HPDE6-E6E7 (cell line): ENCODE measurements at regions not wholly inside any gene's neighbourhood (a gene's known extent, or its start where the extent isn't known, plus 50 kb on each side); places are given as distances from the start of the nearest gene placed in this dataset.
"Not testable (repeated sequence)": the region's sequence is repeated elsewhere in the genome, so short reads cannot be mapped to it uniquely, and the experiment has no call there.

Experiments
- DNase-seq: peaks from one replicate; pipeline ENCODE4 v3.0.0; 2011; ENCODE audit warnings: missing footprints; ENCODE audit errors: extremely low spot score

DNA sequence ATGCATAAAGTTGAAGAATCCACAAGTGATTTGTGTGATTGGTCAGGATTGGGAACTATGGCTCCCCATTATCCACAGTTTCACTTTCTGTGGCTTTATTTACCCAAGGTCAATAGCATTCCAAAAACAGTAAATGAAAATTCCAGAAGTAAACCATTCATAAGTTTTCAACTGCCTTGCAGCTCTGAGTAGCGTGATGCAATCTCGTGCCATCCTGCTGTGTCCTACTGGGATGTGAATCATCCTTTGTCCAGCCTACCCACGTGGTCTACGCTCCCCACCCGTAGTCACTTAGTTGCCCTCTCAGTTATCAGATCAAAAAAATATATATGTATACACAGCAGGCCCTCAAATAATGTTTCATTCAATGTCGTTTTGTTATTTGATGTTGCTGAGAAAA is 89.0 kb upstream of the DLGAP1 start:
- no peak for DNase-seq

DNA sequence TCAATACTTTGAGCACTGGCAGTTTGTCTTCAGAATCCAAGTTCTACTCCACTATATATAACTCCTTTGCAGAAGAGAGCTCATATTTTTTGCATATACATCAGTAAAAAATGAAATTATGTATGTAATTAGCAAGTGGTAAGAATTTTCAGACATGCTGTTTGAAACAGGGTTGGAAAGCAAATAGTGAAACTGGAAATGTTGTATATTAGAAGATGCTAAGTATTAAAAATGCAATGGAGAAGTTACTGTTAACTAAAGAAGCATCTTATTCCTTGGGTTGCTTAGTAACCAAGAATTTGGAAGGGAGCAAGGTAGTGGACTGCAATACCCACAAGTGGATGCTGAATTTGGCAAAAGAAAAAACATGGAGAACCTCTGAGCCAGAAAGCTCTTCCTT is 88.6 kb upstream of the DLGAP1 start:
- DNase-seq, result no peak

DNA sequence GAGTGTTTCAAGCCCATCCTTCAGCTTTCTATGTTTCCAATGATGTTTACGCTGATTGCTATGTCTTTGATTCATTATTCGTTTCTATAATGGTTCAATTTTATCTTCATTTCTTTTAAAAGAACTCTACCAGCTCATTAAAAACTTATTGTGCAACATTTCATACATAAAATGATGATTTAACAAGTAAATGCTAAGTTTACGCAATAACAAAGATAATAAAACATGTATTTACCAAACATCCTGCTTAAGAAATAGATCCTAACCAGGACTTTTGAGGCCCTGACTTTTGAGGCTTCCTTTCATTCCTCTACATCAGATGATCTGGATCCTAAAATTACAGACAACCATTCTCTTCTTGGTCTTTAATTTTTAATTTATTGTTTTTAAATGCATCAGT is 86.5 kb upstream of the DLGAP1 start:
- no peak for DNase-seq

DNA sequence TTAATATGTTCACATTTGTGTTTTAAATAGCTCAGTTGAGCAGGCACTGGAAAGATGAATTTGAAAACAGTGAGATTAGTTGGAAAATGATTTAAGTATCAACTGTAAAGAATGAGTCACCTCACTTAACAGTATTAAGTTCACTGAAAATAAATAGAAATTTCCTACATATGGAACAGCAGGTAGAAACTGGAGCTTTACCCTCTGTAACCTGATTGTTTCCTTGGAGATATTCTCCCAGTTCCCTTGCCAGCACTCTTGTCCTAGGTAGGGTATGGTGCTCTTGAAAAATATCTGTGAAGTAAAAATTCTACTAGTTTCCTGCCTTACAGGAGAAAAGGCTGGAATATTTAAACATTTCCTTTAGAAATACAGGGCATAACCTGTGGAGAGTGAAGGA is 81.3 kb upstream of the DLGAP1 start:
- DNase-seq, result no peak

DNA sequence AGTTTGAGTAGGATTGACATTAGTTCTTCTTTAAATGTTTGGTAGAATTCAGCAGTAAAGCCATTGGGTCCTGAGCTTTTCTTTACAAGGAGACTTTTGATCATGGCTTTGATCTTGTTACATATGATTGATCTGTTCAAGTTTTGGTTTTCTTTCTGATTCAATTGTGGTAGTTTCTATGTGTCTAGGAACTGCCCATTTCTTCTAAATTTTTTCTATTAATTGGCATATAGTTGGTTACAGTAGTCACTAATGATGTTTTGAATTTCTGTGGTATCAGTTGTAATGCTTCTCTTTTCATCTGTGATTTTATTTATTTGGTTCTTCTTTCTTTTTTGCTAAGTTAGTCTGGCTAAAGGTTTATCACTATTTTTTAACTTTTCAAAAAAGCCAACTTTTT is 73.3 kb upstream of the DLGAP1 start:
- no peak for DNase-seq

DNA sequence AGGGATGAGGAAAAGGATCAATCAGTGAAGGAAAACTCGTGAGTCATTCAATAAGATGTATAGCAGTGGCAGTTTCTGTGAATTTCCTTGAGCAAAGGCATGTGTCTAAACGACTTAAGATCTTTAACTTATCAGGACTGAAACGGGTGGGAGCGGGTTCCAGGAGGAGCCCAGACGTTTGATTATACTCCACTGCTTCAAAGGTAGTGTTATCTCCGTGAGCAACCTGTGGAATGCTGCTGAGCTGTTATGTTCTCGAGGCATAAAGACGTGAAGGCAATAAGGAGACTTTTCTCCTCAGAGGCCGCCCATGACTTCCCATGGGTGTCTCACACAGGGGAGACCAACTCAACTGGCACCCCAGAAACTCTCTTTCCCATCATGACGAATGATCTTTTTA is 72.7 kb upstream of the DLGAP1 start:
- DNase-seq, result not testable (repeated sequence)

DNA sequence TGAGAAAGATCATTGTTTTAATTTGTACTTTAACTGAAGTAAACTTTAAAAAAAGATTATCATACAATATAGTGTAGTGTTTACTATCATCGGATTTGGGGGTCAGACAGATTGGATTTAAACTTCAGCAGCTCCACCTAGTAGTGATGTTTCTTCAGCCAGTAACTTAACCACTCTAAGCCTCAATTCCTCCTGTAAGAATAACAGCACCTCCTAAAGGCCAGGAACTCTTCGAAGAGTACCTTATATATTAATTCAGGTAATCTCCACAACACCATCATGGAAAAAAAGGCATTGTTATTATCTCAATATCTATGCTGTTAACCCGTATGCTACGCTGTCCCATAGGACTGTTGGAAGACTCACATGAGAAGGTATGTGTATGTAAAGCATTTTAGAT is 69.0 kb upstream of the DLGAP1 start:
- DNase-seq, result no peak

DNA sequence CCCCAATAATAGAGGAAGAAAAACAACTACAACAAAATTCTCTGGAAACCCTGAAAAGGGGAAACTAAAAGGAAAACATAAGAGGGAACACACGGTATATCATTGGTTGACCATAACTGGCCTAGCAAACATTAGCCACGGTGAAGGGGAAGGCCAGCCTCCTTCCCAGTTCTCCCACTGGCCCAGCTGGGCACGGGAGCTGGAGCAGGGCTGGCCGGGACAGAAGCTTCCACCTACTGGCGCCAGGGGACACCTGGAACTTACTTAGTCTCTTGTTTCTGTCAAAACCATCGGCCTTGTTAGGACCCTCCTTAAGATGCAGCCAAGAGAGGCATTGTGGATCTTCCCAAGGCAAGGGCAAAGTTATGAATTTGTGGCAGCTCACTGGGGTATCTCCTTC is 56.1 kb upstream of the DLGAP1 start:
- DNase-seq, result no peak

DNA sequence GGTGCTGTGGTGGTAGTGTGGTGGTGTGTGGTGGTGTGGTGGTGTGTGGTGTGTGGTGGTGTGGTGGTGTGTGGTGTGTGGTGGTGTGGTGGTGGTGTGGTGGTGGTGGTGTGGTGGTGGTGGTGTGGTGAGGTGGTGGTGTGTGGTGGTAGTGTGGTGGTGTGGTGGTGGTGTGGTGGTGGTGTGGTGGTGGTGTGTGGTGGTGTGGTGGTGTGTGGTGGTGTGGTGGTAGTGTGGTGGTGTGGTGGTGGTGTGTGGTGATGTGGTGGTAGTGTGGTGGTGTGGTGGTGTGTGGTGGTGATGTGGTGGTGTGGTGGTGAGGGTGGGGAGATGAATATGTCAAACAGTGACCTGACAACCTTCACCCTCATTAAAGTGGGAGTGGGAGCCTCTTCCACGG is 55.6 kb upstream of the DLGAP1 start:
- DNase-seq, result no peak

DNA sequence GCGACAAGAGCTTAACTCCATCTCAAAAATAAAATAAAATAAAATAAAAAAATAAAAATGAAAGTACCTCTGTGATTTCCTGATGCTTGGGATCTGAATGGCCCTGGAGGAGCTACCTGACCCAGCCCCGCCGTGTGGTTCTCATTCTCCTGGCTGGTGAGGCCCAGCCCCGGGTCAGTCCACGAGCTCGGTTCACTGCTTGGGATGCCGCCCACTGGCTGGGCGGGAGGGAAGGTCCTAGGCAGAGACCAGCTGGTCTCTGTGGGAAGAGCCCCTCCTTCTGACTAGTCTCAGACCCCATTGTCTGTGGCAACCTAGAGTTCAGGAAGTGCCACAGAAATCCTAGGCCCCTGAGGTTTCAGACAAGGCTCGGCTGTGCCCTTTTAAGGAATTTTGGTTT is 55.1 kb upstream of the DLGAP1 start:
- no peak for DNase-seq
